B cell (primary cell): ENCODE measurements at regions not wholly inside any gene's neighbourhood (a gene's known extent, or its start where the extent isn't known, plus 50 kb on each side); places are given as distances from the start of the nearest gene placed in this dataset.
A peak's percentile ranks its signal among the peaks of the same experiment; 100 is the strongest.

Source experiments
- ATAC-seq: fragments of 200-7000 bp; cut with Tn5 transposase; one replicate; pipeline ENCODE4 v1.10.0; 2021; ENCODE audit warnings: low read depth, mild to moderate bottlenecking, moderate number of reproducible peaks, moderate library complexity
- CTCF ChIA-PET: fragments of 350-600 bp; sonication (Branson Sonifier 250); formaldehyde crosslinking; loops from one replicate; lab custom pipeline; 2021; ENCODE audit warnings: antibody characterized with exemption, inconsistent platforms; lab: Charles Lee
- POLR2A ChIA-PET: fragments of 350-600 bp; sonication (Branson Sonifier 250); formaldehyde crosslinking; loops from one replicate; lab custom pipeline; 2021; ENCODE audit warnings: antibody characterized with exemption; lab: Charles Lee
- DNase-seq: peaks from one replicate; pipeline ENCODE4 v3.0.0; 2013
- H2AFZ ChIP-seq: 2 replicates; pipeline ENCODE4 v1.6.1; 2012; ENCODE audit warnings: mild to moderate bottlenecking, low read depth, low read length; ENCODE audit not compliant: insufficient read depth, poor library complexity, severe bottlenecking
- H3K27ac ChIP-seq, 2 donors: 1 replicate in 1 of 2; 2 replicates in 1 of 2; pipeline ENCODE4 v1.5.1; 2012 to 2013; ENCODE audit warnings: low read length in 2 of 2, mild to moderate bottlenecking in 2 of 2, moderate library complexity in 1 of 2
- H3K27me3 ChIP-seq, 4 experiments: fragments of 200-600 bp in 1 of 4; sonication (generic) in 1 of 4; replicated peaks in 1 of 4; 1 replicate in 2 of 4; 2 replicates in 2 of 4; pipeline versions ENCODE4 v1.6.1 to v1.7.0; 2013 to 2016; ENCODE audit warnings: low read length in 3 of 4, mild to moderate bottlenecking in 2 of 4, mixed read lengths in 1 of 4, moderate library complexity in 1 of 4; ENCODE audit not compliant: insufficient read depth in 4 of 4, control insufficient read depth in 3 of 4; ENCODE audit errors: control extremely low read depth in 1 of 4
- H3K36me3 ChIP-seq, 2 experiments: replicated peaks in 1 of 2; 1 replicate in 1 of 2; 2 replicates in 1 of 2; pipeline versions ENCODE4 v1.6.1 to v1.7.1; 2013; ENCODE audit warnings: low read length in 1 of 2; ENCODE audit not compliant: insufficient read depth in 2 of 2, control insufficient read depth in 1 of 2; ENCODE audit errors: control extremely low read depth in 1 of 2, extremely low read depth in 1 of 2
- H3K4me1 ChIP-seq, 2 donors: fragments of 200-600 bp in 1 of 2; sonication (generic) in 1 of 2; 1 replicate in 1 of 2; 2 replicates in 1 of 2; pipeline versions ENCODE4 v1.5.1 to v1.6.1; 2013 to 2017; ENCODE audit warnings: low read length in 2 of 2; ENCODE audit not compliant: control insufficient read depth in 2 of 2, insufficient read depth in 2 of 2
- H3K4me2 ChIP-seq: replicated peaks from 2 replicates; pipeline ENCODE3; 2012; ENCODE audit warnings: mild to moderate bottlenecking, low read depth, low read length; ENCODE audit not compliant: poor library complexity, severe bottlenecking
- H3K4me3 ChIP-seq, 5 experiments: fragments of 200-600 bp in 1 of 5; sonication (generic) in 1 of 5; 1 replicate in 3 of 5; 2 replicates in 2 of 5; pipeline versions ENCODE4 v1.5.1 to v1.7.0; 2011 to 2016; ENCODE audit warnings: low read length in 4 of 5, mild to moderate bottlenecking in 4 of 5, low read depth in 2 of 5, control low read depth in 1 of 5, moderate library complexity in 1 of 5; ENCODE audit not compliant: insufficient read depth in 1 of 5; ENCODE audit errors: control extremely low read depth in 1 of 5, extremely low read depth in 1 of 5
- H3K79me2 ChIP-seq: fragments of 200-600 bp; sonication (generic); one replicate; pipeline ENCODE4 v1.6.0; 2016; ENCODE audit warnings: low read length; ENCODE audit not compliant: control insufficient read depth, insufficient read depth
- H3K9ac ChIP-seq: fragments of 200-600 bp; sonication (generic); 2 replicates; pipeline ENCODE4 v1.6.1; 2017; ENCODE audit warnings: mild to moderate bottlenecking, low read length, moderate library complexity
- H3K9me3 ChIP-seq, 3 donors: one replicate each; pipeline versions ENCODE4 v1.6.1 to v1.7.1; 2013; ENCODE audit warnings: low read length in 2 of 3; ENCODE audit not compliant: control insufficient read depth in 2 of 3, insufficient read depth in 1 of 3; ENCODE audit errors: control extremely low read depth in 1 of 3
- H4K20me1 ChIP-seq: 2 replicates; pipeline ENCODE4 v1.6.0; 2012; ENCODE audit warnings: mild to moderate bottlenecking, low read length; ENCODE audit not compliant: insufficient read depth, control insufficient read depth, poor library complexity, severe bottlenecking
- H3K27ac Mint-ChIP-seq: one replicate; pipeline ENCODE4 v1.8.0; 2021; ENCODE audit warnings: mixed read lengths
- H3K27me3 Mint-ChIP-seq: one replicate; pipeline ENCODE4 v1.8.0; 2021; ENCODE audit warnings: mixed read lengths
- H3K4me1 Mint-ChIP-seq: one replicate; pipeline ENCODE4 v1.8.0; 2021; ENCODE audit warnings: mixed read lengths
- H3K4me3 Mint-ChIP-seq: one replicate; pipeline ENCODE4 v1.8.0; 2021; ENCODE audit warnings: mixed read lengths
- H3K9me3 Mint-ChIP-seq: one replicate; pipeline ENCODE4 v1.8.0; 2022; ENCODE audit warnings: mixed read lengths; ENCODE audit not compliant: insufficient read depth
- CTCF ChIP-seq: fragments of 200-600 bp; IDR thresholded peaks from one replicate; pipeline ENCODE4 v1.8.0; 2022; ENCODE audit warnings: antibody characterized with exemption, mild to moderate bottlenecking
- EZH2 ChIP-seq: IDR thresholded peaks from 2 replicates; pipeline ENCODE4 v1.6.1; 2012; ENCODE audit warnings: borderline replicate concordance, low read depth, mild to moderate bottlenecking, moderate library complexity, low read length; ENCODE audit not compliant: insufficient read depth, poor library complexity, severe bottlenecking
- WGBS: methylation state at CpG from one replicate; pipeline ENCODE4 v1.1.5; 2013; ENCODE audit warnings: missing lambda C conversion rate; ENCODE audit not compliant: insufficient coverage; 5-methylcytosine and 5-hydroxymethylcytosine counted together
- intact Hi-C: fragments of 100-400 bp; cut with micrococcal nuclease; formaldehyde crosslinking; loops from one replicate; pipeline ENCODE4 v1.10.0; 2022

GRCh38 chr5:54703133-54703532, 185.6 kb downstream of the SNX18 start:
- POLR2A ChIA-PET, result no interaction called here
- intact Hi-C loops, result loop anchor here (5.0 kb wide), 1 partner anchor 39 kb away; no protein-coding TSS in a partner anchor

GRCh38 chr5:54702470-54702869, 184.9 kb downstream of the SNX18 start:
- no peak for ATAC-seq
- H3K27ac Mint-ChIP-seq, result no peak overlapping the region
- peaks cover 10 to 23% of the 10 kb centered on the region in 2 donors for H3K4me1 ChIP-seq
- H3K36me3 ChIP-seq, result no peaks in the 10 kb centered on the region
- no peak overlapping the region for H3K4me2 ChIP-seq
- no peak overlapping the region for H2AFZ ChIP-seq
- POLR2A ChIA-PET, result no interaction called here
- intact Hi-C loops, result loop anchor here (5.0 kb wide), 1 partner anchor 40 kb away; no protein-coding TSS in a partner anchor
- H3K9me3 Mint-ChIP-seq, result no peaks in the 10 kb centered on the region
- no peak overlapping the region for H3K4me3 Mint-ChIP-seq
- H3K79me2 ChIP-seq, result no peaks in the 10 kb centered on the region
- H4K20me1 ChIP-seq, result no peaks in the 10 kb centered on the region
- no peaks in the 10 kb centered on the region for H3K27me3 Mint-ChIP-seq
- peaks cover 25% of the 10 kb centered on the region for H3K4me1 Mint-ChIP-seq
- CTCF ChIA-PET, result no interaction called here
- H3K4me3 ChIP-seq, result no peak overlapping the region
- H3K27me3 ChIP-seq, result no peaks in the 10 kb centered on the region
- H3K27ac ChIP-seq, result no peak overlapping the region
- no peaks in the 10 kb centered on the region for H3K9me3 ChIP-seq
- 20% methylated on average over 1 of the region's 1 CpG for WGBS
- no peak for DNase-seq
- TF ChIP-seq EZH2 (no peak), CTCF (no peak)
- no peak overlapping the region for H3K9ac ChIP-seq

More at GRCh38 chr5:54703133-54703532, 185.6 kb downstream of the SNX18 start:
- Histone ChIP-seq H3K27ac (no peak overlapping the region), H3K79me2 (no peaks in the 10 kb centered on the region), H3K4me3 (no peak overlapping the region), H4K20me1 (no peaks in the 10 kb centered on the region), H3K4me2 (peak overlapping the region; percentile 4), H2AFZ (no peak overlapping the region), H3K36me3 (no peaks in the 10 kb centered on the region), H3K9ac (no peak overlapping the region), H3K27me3 (no peaks in the 10 kb centered on the region), H3K4me1 (peaks cover 10 to 23% of the 10 kb centered on the region in 2 donors), H3K9me3 (no peaks in the 10 kb centered on the region)
- Mint-ChIP-seq H3K4me3 (no peak overlapping the region), H3K4me1 (peaks cover 25% of the 10 kb centered on the region), H3K27me3 (no peaks in the 10 kb centered on the region), H3K27ac (no peak overlapping the region), H3K9me3 (no peaks in the 10 kb centered on the region)
- WGBS, result 100% methylated on average over 2 of the region's 2 CpGs
- TF ChIP-seq CTCF, result no peak
- CTCF ChIA-PET, result interaction anchor here (0.7 kb wide), 1 partner anchor 186 kb away, joined by 3 read pairs; the partner anchor contains the start of gene SNX18
- no peak for ATAC-seq
- no peak for DNase-seq
